ENCODE measurements at regions not wholly inside any gene's neighbourhood (a gene's known extent, or its start where the extent isn't known, plus 50 kb on each side); places are given as distances from the start of the nearest gene placed in this dataset.
A peak's percentile ranks its signal among the peaks of the same experiment; 100 is the strongest.
"Not testable (repeated sequence)": the region's sequence is repeated elsewhere in the genome, so short reads cannot be mapped to it uniquely, and the experiment has no call there.

GRCh38 chr3:171548917-171549316 is 88.7 kb upstream of the TNIK start:
- peak; percentile 52 for DNase-seq

GRCh38 chr3:171543759-171544300 is 83.6 kb upstream of the TNIK start:
- DNase-seq, result no peak

GRCh38 chr3:171542976-171543375 is 82.8 kb upstream of the TNIK start:
- DNase-seq, result no peak

GRCh38 chr3:171541647-171542046 is 81.4 kb upstream of the TNIK start:
- no peak for DNase-seq

GRCh38 chr3:171541181-171541580 is 81.0 kb upstream of the TNIK start:
- DNase-seq, result no peak

- DNase-seq, result no peak
Measured at GRCh38 chr3:171535799-171536198, 75.6 kb upstream of the TNIK start.

GRCh38 chr3:171535133-171535532 is 74.9 kb upstream of the TNIK start:
- DNase-seq, result no peak

GRCh38 chr3:171533702-171534101 is 73.5 kb upstream of the TNIK start:
- DNase-seq, result no peak

GRCh38 chr3:171532294-171532693 is 72.1 kb upstream of the TNIK start:
- DNase-seq, result no peak

- DNase-seq, result no peak
Measured at GRCh38 chr3:171531716-171532115, 71.5 kb upstream of the TNIK start.

- DNase-seq, result no peak
Measured at GRCh38 chr3:171528102-171528501, 67.9 kb upstream of the TNIK start.

GRCh38 chr3:171526869-171527268 is 66.7 kb upstream of the TNIK start:
- no peak for DNase-seq

- no peak for DNase-seq
Measured at GRCh38 chr3:171526146-171526545, 65.9 kb upstream of the TNIK start.

GRCh38 chr3:171525437-171525836 is 65.2 kb upstream of the TNIK start:
- no peak for DNase-seq

GRCh38 chr3:171524921-171525310 is 64.7 kb upstream of the TNIK start:
- DNase-seq, result no peak

GRCh38 chr3:171522651-171523050 is 62.4 kb upstream of the TNIK start:
- DNase-seq, result no peak

- not testable (repeated sequence) for DNase-seq
Measured at GRCh38 chr3:171519423-171519822, 59.2 kb upstream of the TNIK start.

- DNase-seq, result no peak
Measured at GRCh38 chr3:171516765-171517164, 56.6 kb upstream of the TNIK start.

- no peak for DNase-seq
Measured at GRCh38 chr3:171514466-171514865, 54.3 kb upstream of the TNIK start.

GRCh38 chr3:171511450-171511849 is 51.2 kb upstream of the TNIK start:
- DNase-seq, result no peak

Measured in femur (tissue), 1 donor.